ENCODE measurements at regions not wholly inside any gene's neighbourhood (a gene's known extent, or its start where the extent isn't known, plus 50 kb on each side); places are given as distances from the start of the nearest gene placed in this dataset.

GRCh38 chr4:102437111-102437510, 64.0 kb upstream of the NFKB1 start:
- TF ChIP-seq ZNF274 (IDR thresholded peaks at IDR 0.05; ENCODE audit: low read depth, low read length) (no peak), YY1 (IDR thresholded peaks at IDR 0.05; ENCODE audit: insufficient read depth, insufficient read length) (no peak)

All from NT2/D1 (cell line).